Skin epidermis (tissue), 12 donors: ENCODE measurements at regions not wholly inside any gene's neighbourhood (a gene's known extent, or its start where the extent isn't known, plus 50 kb on each side); places are given as distances from the start of the nearest gene placed in this dataset.

Source experiments
- H3K27ac ChIP-seq, 21 experiments: fragments of 200-600 bp; sonication (generic) in 11 of 21; one replicate each; pipeline ENCODE4 v1.5.0; 2020; ENCODE audit warnings: mild to moderate bottlenecking in 3 of 21, inconsistent platforms in 2 of 21, moderate library complexity in 2 of 21
- H3K4me3 ChIP-seq, 7 experiments: fragments of 200-600 bp; sonication (generic) in 2 of 7; one replicate each; pipeline ENCODE4 v1.5.0; 2020; ENCODE audit warnings: inconsistent platforms in 2 of 7, mild to moderate bottlenecking in 2 of 7, moderate library complexity in 1 of 7

- Histone ChIP-seq H3K27ac (no peak overlapping the region), H3K4me3 (no peak overlapping the region)
Observed at GRCh38 chr16:26642047-26642664, 424.6 kb upstream of the C16orf82 start.

- no peak overlapping the region for H3K4me3 ChIP-seq
- no peak overlapping the region for H3K27ac ChIP-seq
Observed at GRCh38 chr16:26643519-26643918, 423.2 kb upstream of the C16orf82 start.

GRCh38 chr16:26644912-26645543, 421.7 kb upstream of the C16orf82 start:
- Histone ChIP-seq H3K4me3 (no peak overlapping the region), H3K27ac (no peak overlapping the region)

GRCh38 chr16:26645614-26646013, 421.1 kb upstream of the C16orf82 start:
- no peak overlapping the region for H3K4me3 ChIP-seq
- H3K27ac ChIP-seq, result no peak overlapping the region

GRCh38 chr16:26647870-26648269, 418.9 kb upstream of the C16orf82 start:
- Histone ChIP-seq H3K4me3 (no peak overlapping the region), H3K27ac (no peak overlapping the region)

- Histone ChIP-seq H3K27ac (no peak overlapping the region), H3K4me3 (no peak overlapping the region)
Observed at GRCh38 chr16:26648851-26649250, 417.9 kb upstream of the C16orf82 start.

GRCh38 chr16:26649381-26650045, 417.2 kb upstream of the C16orf82 start:
- Histone ChIP-seq H3K27ac (no peak overlapping the region), H3K4me3 (no peak overlapping the region)

- Histone ChIP-seq H3K4me3 (no peak overlapping the region), H3K27ac (no peak overlapping the region)
Observed at GRCh38 chr16:26651464-26651863, 415.3 kb upstream of the C16orf82 start.

GRCh38 chr16:26651884-26652283, 414.8 kb upstream of the C16orf82 start:
- no peak overlapping the region for H3K27ac ChIP-seq

GRCh38 chr16:26658486-26658885, 408.2 kb upstream of the C16orf82 start:
- Histone ChIP-seq H3K4me3 (no peak overlapping the region), H3K27ac (no peak overlapping the region)

More at GRCh38 chr16:26651884-26652283, 414.8 kb upstream of the C16orf82 start:
- H3K4me3 ChIP-seq, result no peak overlapping the region

GRCh38 chr16:26658915-26659314, 407.8 kb upstream of the C16orf82 start:
- H3K4me3 ChIP-seq, result no peak overlapping the region

GRCh38 chr16:26664086-26664485, 402.6 kb upstream of the C16orf82 start:
- Histone ChIP-seq H3K4me3 (no peak overlapping the region), H3K27ac (no peak overlapping the region)

More at GRCh38 chr16:26658915-26659314, 407.8 kb upstream of the C16orf82 start:
- H3K27ac ChIP-seq, result no peak overlapping the region

GRCh38 chr16:26665166-26665939, 401.4 kb upstream of the C16orf82 start:
- Histone ChIP-seq H3K27ac (no peak overlapping the region), H3K4me3 (no peak overlapping the region)

GRCh38 chr16:26666486-26666885, 400.2 kb upstream of the C16orf82 start:
- no peak overlapping the region for H3K27ac ChIP-seq

GRCh38 chr16:26667307-26667706, 399.4 kb upstream of the C16orf82 start:
- Histone ChIP-seq H3K27ac (no peak overlapping the region), H3K4me3 (no peak overlapping the region)

More at GRCh38 chr16:26666486-26666885, 400.2 kb upstream of the C16orf82 start:
- H3K4me3 ChIP-seq, result no peak overlapping the region

- no peak overlapping the region for H3K27ac ChIP-seq
- no peak overlapping the region for H3K4me3 ChIP-seq
Observed at GRCh38 chr16:26668026-26668425, 398.7 kb upstream of the C16orf82 start.

- H3K4me3 ChIP-seq, result no peak overlapping the region
- no peak overlapping the region for H3K27ac ChIP-seq
Observed at GRCh38 chr16:26672206-26672605, 394.5 kb upstream of the C16orf82 start.

- Histone ChIP-seq H3K27ac (no peak overlapping the region), H3K4me3 (no peak overlapping the region)
Observed at GRCh38 chr16:26673011-26673410, 393.7 kb upstream of the C16orf82 start.

- Histone ChIP-seq H3K27ac (no peak overlapping the region), H3K4me3 (no peak overlapping the region)
Observed at GRCh38 chr16:26680671-26681070, 386.1 kb upstream of the C16orf82 start.

- Histone ChIP-seq H3K27ac (no peak overlapping the region), H3K4me3 (no peak overlapping the region)
Observed at GRCh38 chr16:26688105-26688504, 378.6 kb upstream of the C16orf82 start.
